PFSK-1 (cell line): ENCODE measurements at regions not wholly inside any gene's neighbourhood (a gene's known extent, or its start where the extent isn't known, plus 50 kb on each side); places are given as distances from the start of the nearest gene placed in this dataset.

Source experiments
- FOXP2 ChIP-seq: optimal IDR thresholded peaks from 2 replicates; pipeline ENCODE3; 2011; ENCODE audit warnings: borderline replicate concordance, control low read depth, inconsistent platforms; ENCODE audit not compliant: insufficient read depth; ENCODE audit errors: extremely low read length, extremely low read depth
- POLR2AphosphoS5 ChIP-seq: IDR thresholded peaks from 2 replicates; pipeline ENCODE4 v1.6.1; 2012; ENCODE audit warnings: low read depth, mild to moderate bottlenecking, control low read depth, low read length, moderate library complexity
- REST ChIP-seq, 2 experiments: IDR thresholded peaks; 2 replicates each; pipeline versions ENCODE4 v1.6.1 to v1.8.0; 2011 to 2012; ENCODE audit warnings: low read depth in 2 of 2, low read length in 2 of 2, control low read depth in 1 of 2, inconsistent platforms in 1 of 2, mild to moderate bottlenecking in 1 of 2, moderate library complexity in 1 of 2; ENCODE audit not compliant: insufficient read depth in 1 of 2
- SIN3A ChIP-seq: IDR thresholded peaks from 2 replicates; pipeline ENCODE4 v1.6.1; 2012; ENCODE audit warnings: mild to moderate bottlenecking, low read length, moderate library complexity, borderline replicate concordance; ENCODE audit not compliant: insufficient read depth
- TAF1 ChIP-seq: IDR thresholded peaks from 2 replicates; pipeline ENCODE4 v1.6.1; 2012; ENCODE audit warnings: low read length, control low read depth, borderline replicate concordance; ENCODE audit not compliant: insufficient read depth

- TF ChIP-seq POLR2AphosphoS5 = no peak
- TF ChIP-seq REST (IDR thresholded peaks at IDR 0.05; ENCODE audit: insufficient read depth in 1 of 2, low read depth in 2 of 2, low read length in 2 of 2) = no peak
- no peak for TF ChIP-seq TAF1
- TF ChIP-seq SIN3A = no peak
- TF ChIP-seq FOXP2 = no peak
Measured at GRCh38 chr12:91639327-91639726, 456.7 kb upstream of the DCN start.

- TF ChIP-seq TAF1 (no peak), POLR2AphosphoS5 (no peak), REST (IDR thresholded peaks at IDR 0.05; ENCODE audit: insufficient read depth in 1 of 2, low read depth in 2 of 2, low read length in 2 of 2) (no peak), FOXP2 (no peak), SIN3A (no peak)
Measured at GRCh38 chr12:91637789-91638624, 455.4 kb upstream of the DCN start.

- TF ChIP-seq FOXP2 (no peak), TAF1 (no peak), POLR2AphosphoS5 (no peak), REST (IDR thresholded peaks at IDR 0.05; ENCODE audit: insufficient read depth in 1 of 2, low read depth in 2 of 2, low read length in 2 of 2) (no peak), SIN3A (no peak)
Measured at GRCh38 chr12:91636721-91637120, 454.1 kb upstream of the DCN start.

- TF ChIP-seq SIN3A (no peak), FOXP2 (no peak), TAF1 (no peak), POLR2AphosphoS5 (no peak), REST (IDR thresholded peaks at IDR 0.05; ENCODE audit: insufficient read depth in 1 of 2, low read depth in 2 of 2, low read length in 2 of 2) (no peak)
Measured at GRCh38 chr12:91633734-91634357, 451.2 kb upstream of the DCN start.
